ENCODE measurements at regions not wholly inside any gene's neighbourhood (a gene's known extent, or its start where the extent isn't known, plus 50 kb on each side); places are given as distances from the start of the nearest gene placed in this dataset.

DNA sequence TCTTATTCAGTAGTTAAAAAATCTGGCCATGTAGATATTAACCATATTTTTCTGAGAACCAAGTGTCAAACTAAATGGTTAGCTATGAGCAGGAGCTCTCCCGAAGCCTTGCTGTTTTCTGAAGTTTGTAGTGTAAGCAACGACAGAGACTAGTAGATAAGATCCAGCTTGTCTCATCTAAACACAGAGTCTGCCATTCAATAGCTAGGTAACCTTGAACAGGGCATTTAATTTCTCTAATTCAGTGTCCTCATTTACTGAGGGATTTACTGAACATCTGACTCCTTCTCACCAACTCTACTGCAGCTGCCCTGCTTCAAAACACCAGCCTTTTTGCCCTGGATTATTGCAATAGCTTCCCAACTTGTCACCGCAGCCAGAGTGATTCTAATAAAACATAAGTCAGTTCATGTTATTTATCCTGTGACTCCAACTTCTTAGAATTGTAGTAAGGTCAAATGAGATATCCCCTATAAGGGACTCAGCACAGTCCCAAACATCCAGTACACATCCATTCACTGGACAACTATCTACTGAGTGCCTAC lies 337.0 kb downstream of the PLK2 start:
- H3K4me3 ChIP-seq (ENCODE audit: low read depth, poor library complexity, severe bottlenecking) = no peak overlapping the region
- intact Hi-C loops (cut with DNase I; ENCODE audit: low total_unique reads) = no loop called here
- TF ChIP-seq, protein P1, sequence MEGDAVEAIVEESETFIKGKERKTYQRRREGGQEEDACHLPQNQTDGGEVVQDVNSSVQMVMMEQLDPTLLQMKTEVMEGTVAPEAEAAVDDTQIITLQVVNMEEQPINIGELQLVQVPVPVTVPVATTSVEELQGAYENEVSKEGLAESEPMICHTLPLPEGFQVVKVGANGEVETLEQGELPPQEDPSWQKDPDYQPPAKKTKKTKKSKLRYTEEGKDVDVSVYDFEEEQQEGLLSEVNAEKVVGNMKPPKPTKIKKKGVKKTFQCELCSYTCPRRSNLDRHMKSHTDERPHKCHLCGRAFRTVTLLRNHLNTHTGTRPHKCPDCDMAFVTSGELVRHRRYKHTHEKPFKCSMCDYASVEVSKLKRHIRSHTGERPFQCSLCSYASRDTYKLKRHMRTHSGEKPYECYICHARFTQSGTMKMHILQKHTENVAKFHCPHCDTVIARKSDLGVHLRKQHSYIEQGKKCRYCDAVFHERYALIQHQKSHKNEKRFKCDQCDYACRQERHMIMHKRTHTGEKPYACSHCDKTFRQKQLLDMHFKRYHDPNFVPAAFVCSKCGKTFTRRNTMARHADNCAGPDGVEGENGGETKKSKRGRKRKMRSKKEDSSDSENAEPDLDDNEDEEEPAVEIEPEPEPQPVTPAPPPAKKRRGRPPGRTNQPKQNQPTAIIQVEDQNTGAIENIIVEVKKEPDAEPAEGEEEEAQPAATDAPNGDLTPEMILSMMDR (IDR thresholded peaks at IDR 0.05) = no peak
- TF ChIP-seq POLR2A (IDR thresholded peaks at IDR 0.05) = no peak
- WGBS, 2 donors = 81 to 90% methylated on average over 3 of the region's 3 CpGs
- DNase-seq (ENCODE audit: low spot score in 2 of 2) = no peak

DNA sequence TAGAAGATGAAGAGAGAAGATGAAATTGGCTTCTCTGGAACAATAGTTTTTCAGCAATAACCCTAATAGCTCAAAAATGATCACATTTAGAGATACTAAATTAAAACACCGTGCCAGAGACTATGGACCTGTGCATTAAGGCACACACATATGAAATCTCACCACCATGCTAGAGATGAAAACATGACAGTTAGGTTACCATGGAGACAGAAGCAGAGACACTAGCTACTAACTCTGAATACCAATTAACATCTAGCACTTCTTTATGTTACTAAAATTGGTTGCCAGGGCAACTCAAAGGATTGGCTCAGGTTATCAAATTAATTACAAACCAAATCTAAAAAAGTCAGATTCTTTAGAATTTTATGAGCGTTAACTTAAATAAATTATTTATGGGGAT lies 337.7 kb downstream of the PLK2 start:
- 78 to 92% methylated on average over 2 of the region's 2 CpGs for WGBS, 2 donors
- no peak for DNase-seq (ENCODE audit: low spot score in 2 of 2)

DNA sequence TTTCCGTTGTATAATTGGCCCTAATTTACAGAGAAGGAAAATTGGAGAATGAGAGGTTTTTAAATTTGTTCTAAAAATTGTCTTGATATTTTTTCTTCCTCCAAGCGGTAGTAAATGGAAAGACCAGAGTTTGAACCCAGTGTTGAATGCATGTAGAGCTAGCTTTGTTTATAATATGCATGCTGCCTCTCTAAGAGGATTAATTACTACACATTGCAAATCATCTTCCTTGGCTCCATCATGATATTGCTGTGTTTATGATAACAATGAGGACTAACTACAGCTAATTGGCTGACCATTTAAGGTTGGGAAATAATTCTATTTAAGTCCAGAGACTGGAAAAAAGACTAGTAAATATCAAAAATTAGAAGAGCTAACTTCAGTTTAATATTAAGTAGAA lies 338.5 kb downstream of the PLK2 start:
- no peak for DNase-seq (ENCODE audit: low spot score in 2 of 2)
- 96 to 97% methylated on average over 2 of the region's 2 CpGs for WGBS, 2 donors
- no peak overlapping the region for H3K4me3 ChIP-seq (ENCODE audit: low read depth, poor library complexity, severe bottlenecking)
- intact Hi-C loops (cut with DNase I; ENCODE audit: low total_unique reads) = no loop called here
- TF ChIP-seq, protein P1 (IDR thresholded peaks at IDR 0.05) = no peak
- TF ChIP-seq POLR2A (IDR thresholded peaks at IDR 0.05) = no peak

More for the DNA sequence above, 337.7 kb downstream of the PLK2 start:
- intact Hi-C loops (cut with DNase I; ENCODE audit: low total_unique reads) = no loop called here
- no peak for TF ChIP-seq POLR2A (IDR thresholded peaks at IDR 0.05)
- TF ChIP-seq, protein P1 (IDR thresholded peaks at IDR 0.05) = no peak
- H3K4me3 ChIP-seq (ENCODE audit: low read depth, poor library complexity, severe bottlenecking) = no peak overlapping the region

DNA sequence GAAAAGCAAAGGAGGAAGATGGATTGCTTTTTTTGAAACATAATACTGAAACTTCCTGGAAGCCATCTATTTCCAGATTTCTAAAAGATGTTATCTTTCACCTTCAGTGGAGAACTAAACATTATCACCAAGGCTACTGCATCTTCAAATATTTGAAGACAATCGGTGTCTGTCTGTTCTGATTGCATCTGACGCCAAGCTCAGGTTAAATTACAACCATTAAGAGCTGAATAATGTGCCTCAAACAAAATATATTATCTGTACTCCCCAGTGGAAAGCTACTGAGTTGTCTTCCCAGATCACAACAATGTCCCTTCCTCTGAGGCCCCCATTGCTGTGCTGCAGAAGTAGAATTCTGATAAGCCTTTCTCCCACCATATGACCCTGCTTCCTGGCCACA lies 342.3 kb downstream of the PLK2 start:
- intact Hi-C loops (cut with DNase I; ENCODE audit: low total_unique reads) = no loop called here
- WGBS, 2 donors = 49 to 54% methylated on average over 2 of the region's 2 CpGs
- H3K4me3 ChIP-seq (ENCODE audit: low read depth, poor library complexity, severe bottlenecking) = no peak overlapping the region
- no peak for DNase-seq (ENCODE audit: low spot score in 2 of 2)
- TF ChIP-seq, protein P1 (IDR thresholded peaks at IDR 0.05) = no peak

DNA sequence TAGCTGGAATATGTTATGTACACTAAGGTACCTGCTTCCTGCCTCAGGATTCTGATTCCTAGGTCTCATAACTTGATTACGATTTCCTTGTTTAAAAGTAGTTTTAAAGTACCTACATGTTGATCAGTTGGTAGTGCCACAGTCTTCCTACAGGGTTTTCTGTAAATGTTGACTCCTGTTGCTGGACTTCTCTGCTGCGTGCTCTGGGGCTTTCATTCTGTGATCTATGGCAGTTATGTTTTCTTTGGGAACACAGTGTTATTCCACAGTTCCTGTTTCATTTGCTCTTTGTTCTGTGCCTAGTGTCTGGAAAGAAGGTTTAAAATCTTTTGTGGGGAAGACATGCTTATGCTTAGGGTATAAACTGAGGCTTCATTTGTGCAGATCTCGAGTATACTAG lies 343.5 kb downstream of the PLK2 start:
- 90 to 93% methylated on average over 3 of the region's 3 CpGs for WGBS, 2 donors
- intact Hi-C loops (cut with DNase I; ENCODE audit: low total_unique reads) = no loop called here

More for the DNA sequence above, 343.5 kb downstream of the PLK2 start:
- no peak for DNase-seq (ENCODE audit: low spot score in 2 of 2)
- TF ChIP-seq, protein P1 (IDR thresholded peaks at IDR 0.05) = no peak
- TF ChIP-seq POLR2A (IDR thresholded peaks at IDR 0.05) = no peak
- H3K4me3 ChIP-seq (ENCODE audit: low read depth, poor library complexity, severe bottlenecking) = no peak overlapping the region

Data from lower leg skin (tissue), 4 donors.